KMS-11 (cell line): ENCODE measurements at regions not wholly inside any gene's neighbourhood (a gene's known extent, or its start where the extent isn't known, plus 50 kb on each side); places are given as distances from the start of the nearest gene placed in this dataset.
A peak's percentile ranks its signal among the peaks of the same experiment; 100 is the strongest.

ENCODE experiments used
- H2AFZ ChIP-seq: fragments of 200-600 bp; sonication (generic); 2 replicates; pipeline ENCODE4 v1.6.1; 2016; ENCODE audit warnings: antibody characterized with exemption, mixed run types, low read depth
- H3K27ac ChIP-seq: fragments of 200-600 bp; sonication (generic); 2 replicates; pipeline ENCODE4 v1.6.1; 2016; ENCODE audit warnings: mild to moderate bottlenecking, mixed run types
- H3K27me3 ChIP-seq: fragments of 200-600 bp; sonication (generic); 2 replicates; pipeline ENCODE4 v1.6.1; 2017; ENCODE audit warnings: mild to moderate bottlenecking, low read depth, mixed run types, moderate library complexity; ENCODE audit not compliant: insufficient read depth
- H3K36me3 ChIP-seq: fragments of 200-600 bp; sonication (generic); 2 replicates; pipeline ENCODE4 v1.6.1; 2017; ENCODE audit warnings: mild to moderate bottlenecking, mixed run types; ENCODE audit not compliant: insufficient read depth
- H3K4me1 ChIP-seq: fragments of 200-600 bp; sonication (generic); 2 replicates; pipeline ENCODE4 v1.6.1; 2016; ENCODE audit warnings: mild to moderate bottlenecking, low read depth, mixed run types; ENCODE audit not compliant: poor library complexity, severe bottlenecking
- H3K4me2 ChIP-seq: fragments of 200-600 bp; sonication (generic); 2 replicates; pipeline ENCODE4 v1.7.0; 2016; ENCODE audit warnings: mild to moderate bottlenecking, mixed run types
- H3K4me3 ChIP-seq: fragments of 200-600 bp; sonication (generic); IDR thresholded peaks from 2 replicates; pipeline ENCODE4 v1.6.1; 2017; ENCODE audit warnings: low read depth, low read length, mixed read lengths; ENCODE audit not compliant: insufficient read depth
- H3K79me2 ChIP-seq: fragments of 200-600 bp; sonication (generic); 2 replicates; pipeline ENCODE4 v1.6.1; 2016; ENCODE audit warnings: low read depth, mixed run types; ENCODE audit not compliant: insufficient read depth
- H3K9ac ChIP-seq: fragments of 200-600 bp; sonication (generic); 2 replicates; pipeline ENCODE4 v1.6.1; 2016; ENCODE audit warnings: mild to moderate bottlenecking, mixed run types
- H4K20me1 ChIP-seq: fragments of 200-600 bp; sonication (generic); 2 replicates; pipeline ENCODE4 v1.6.1; 2016; ENCODE audit warnings: mild to moderate bottlenecking, mixed run types; ENCODE audit not compliant: insufficient read depth
- TF ChIP-seq, protein P1 (sequence below): fragments of 200-600 bp; sonication (generic); conservative IDR thresholded peaks from 2 replicates; pipeline ENCODE4 v1.6.1; 2017; ENCODE audit warnings: low read depth, mild to moderate bottlenecking, antibody characterized with exemption, low read length, moderate library complexity, mixed read lengths

DNA sequence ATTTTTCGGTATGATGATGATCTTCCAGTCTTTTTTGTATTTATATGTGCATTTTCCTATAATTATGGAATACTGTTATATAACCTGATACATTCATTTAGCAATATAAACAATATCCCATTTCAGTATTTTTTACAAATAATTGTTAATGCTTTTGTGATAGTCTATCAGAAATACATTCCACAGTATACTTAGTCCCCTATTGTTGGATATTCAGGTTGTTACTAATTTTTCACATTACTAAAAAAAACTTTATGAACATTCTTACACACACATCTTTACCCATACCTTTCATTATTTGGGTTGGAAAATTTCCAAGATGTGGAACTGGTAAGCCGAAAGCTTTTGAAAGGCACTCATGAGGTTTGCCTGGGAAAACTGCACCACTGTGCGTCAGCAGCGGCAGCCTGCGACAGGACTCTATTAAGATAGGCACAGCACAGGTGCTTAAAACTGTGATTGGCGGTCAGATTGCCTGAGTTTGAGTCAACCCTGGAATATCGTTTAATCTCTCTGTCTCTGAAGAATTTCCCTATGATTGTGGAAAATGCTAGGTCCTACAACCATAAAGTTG is 147.5 kb upstream of the ERCC6L2 start:
- Histone ChIP-seq H3K27ac (no peak overlapping the region), H3K27me3 (no peaks in the 10 kb centered on the region), H3K79me2 (no peaks in the 10 kb centered on the region), H3K36me3 (no peaks in the 10 kb centered on the region), H3K4me1 (peaks cover 4% of the 10 kb centered on the region), H3K4me3 (no peak overlapping the region), H3K4me2 (no peak overlapping the region), H3K9ac (no peak overlapping the region), H4K20me1 (no peaks in the 10 kb centered on the region), H2AFZ (no peak overlapping the region)
- TF ChIP-seq, protein P1, sequence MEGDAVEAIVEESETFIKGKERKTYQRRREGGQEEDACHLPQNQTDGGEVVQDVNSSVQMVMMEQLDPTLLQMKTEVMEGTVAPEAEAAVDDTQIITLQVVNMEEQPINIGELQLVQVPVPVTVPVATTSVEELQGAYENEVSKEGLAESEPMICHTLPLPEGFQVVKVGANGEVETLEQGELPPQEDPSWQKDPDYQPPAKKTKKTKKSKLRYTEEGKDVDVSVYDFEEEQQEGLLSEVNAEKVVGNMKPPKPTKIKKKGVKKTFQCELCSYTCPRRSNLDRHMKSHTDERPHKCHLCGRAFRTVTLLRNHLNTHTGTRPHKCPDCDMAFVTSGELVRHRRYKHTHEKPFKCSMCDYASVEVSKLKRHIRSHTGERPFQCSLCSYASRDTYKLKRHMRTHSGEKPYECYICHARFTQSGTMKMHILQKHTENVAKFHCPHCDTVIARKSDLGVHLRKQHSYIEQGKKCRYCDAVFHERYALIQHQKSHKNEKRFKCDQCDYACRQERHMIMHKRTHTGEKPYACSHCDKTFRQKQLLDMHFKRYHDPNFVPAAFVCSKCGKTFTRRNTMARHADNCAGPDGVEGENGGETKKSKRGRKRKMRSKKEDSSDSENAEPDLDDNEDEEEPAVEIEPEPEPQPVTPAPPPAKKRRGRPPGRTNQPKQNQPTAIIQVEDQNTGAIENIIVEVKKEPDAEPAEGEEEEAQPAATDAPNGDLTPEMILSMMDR, result no peak

DNA sequence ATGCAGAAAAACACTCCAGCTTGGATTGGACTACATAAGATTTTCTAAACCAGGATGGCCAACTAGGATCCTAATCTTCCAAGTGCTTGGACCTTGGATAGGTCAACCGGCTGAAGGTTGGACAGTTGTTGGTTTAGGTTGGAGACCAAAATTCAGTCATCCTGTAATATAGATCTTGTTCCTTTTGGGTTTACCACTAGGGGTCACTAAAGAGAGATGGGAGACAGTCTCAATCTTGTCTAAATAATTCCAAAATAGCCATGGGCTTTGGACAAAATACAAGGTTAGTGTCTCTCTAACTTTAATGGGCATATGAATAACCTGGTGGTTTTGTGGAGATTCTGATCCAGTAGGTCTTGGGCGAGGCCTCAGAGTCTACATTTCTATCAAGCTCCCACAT is 148.7 kb upstream of the ERCC6L2 start:
- no peak overlapping the region for H3K27ac ChIP-seq
- no peaks in the 10 kb centered on the region for H4K20me1 ChIP-seq
- H3K9ac ChIP-seq, result no peak overlapping the region
- H3K36me3 ChIP-seq, result no peaks in the 10 kb centered on the region
- no peaks in the 10 kb centered on the region for H3K27me3 ChIP-seq
- H3K4me1 ChIP-seq, result peaks cover 4% of the 10 kb centered on the region
- H3K4me2 ChIP-seq, result no peak overlapping the region
- no peaks in the 10 kb centered on the region for H3K79me2 ChIP-seq
- H2AFZ ChIP-seq, result no peak overlapping the region
- no peak overlapping the region for H3K4me3 ChIP-seq
- TF ChIP-seq, protein P1, result peak; percentile 81

DNA sequence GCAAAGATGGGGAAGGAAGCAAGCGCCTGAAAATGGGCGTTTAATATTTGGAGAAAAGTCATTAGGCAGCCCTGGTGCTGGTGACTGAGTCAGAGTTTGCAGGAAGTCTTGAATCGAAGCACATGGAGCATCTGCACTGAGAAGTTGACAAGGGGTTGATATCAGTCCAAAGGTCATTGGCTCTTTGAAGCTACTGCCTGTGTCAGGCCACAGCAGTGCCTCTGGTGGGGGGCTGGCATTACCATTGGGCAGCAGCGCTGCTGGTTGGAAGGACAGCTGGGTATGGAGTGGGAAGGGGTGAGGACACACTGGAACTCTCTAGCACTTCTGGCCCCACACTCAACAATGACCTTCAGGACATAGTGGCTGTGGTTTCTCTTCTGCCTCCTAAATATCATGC is 150.4 kb upstream of the ERCC6L2 start:
- TF ChIP-seq, protein P1, result no peak
- no peaks in the 10 kb centered on the region for H4K20me1 ChIP-seq
- H3K27ac ChIP-seq, result no peak overlapping the region
- peaks cover 4% of the 10 kb centered on the region for H3K4me1 ChIP-seq
- H3K9ac ChIP-seq, result no peak overlapping the region
- no peaks in the 10 kb centered on the region for H3K79me2 ChIP-seq
- no peak overlapping the region for H3K4me3 ChIP-seq
- no peaks in the 10 kb centered on the region for H3K36me3 ChIP-seq
- H3K27me3 ChIP-seq, result no peaks in the 10 kb centered on the region
- no peak overlapping the region for H3K4me2 ChIP-seq
- H2AFZ ChIP-seq, result no peak overlapping the region

DNA sequence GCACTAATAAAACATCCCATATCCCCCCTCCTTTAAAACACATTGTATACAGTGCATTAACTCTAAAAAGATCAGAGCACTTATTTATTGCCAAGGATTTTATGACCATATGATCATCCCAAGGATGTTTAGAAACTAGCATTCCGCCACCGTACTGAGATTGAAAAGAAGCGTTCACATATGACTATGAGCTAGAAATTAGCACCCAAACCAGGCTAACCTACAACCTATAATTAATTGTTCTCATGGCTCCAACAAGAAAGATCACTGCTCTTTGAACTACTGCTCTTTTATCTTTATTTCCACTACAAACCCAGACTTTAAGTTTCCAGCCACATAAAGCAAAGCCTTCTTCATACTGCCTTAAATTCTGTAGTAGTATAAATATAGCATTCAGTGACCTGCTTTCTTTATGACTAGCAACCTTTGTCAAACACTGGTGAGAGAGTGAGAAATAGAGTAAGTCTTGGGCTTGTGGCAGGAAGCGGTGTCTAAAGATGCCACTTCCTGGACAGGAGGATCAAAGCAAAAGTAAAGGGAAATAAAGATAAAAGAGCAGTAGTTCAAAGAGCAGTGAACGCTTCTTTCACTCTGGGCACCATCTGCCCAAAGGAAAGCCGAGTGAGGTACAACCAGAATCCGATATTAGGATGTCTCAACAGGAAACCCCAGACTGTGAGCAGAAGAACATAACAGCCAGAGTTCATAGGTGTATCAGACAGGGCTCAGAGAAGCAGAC is 151.1 kb upstream of the ERCC6L2 start:
- Histone ChIP-seq H2AFZ (no peak overlapping the region), H3K27ac (no peak overlapping the region), H3K79me2 (no peaks in the 10 kb centered on the region), H3K36me3 (no peaks in the 10 kb centered on the region), H3K4me2 (no peak overlapping the region), H3K4me1 (peaks cover 4% of the 10 kb centered on the region), H3K4me3 (no peak overlapping the region), H3K9ac (no peak overlapping the region), H3K27me3 (no peaks in the 10 kb centered on the region), H4K20me1 (no peaks in the 10 kb centered on the region)
- TF ChIP-seq, protein P1, result no peak
